GM18499 (cell line): ENCODE measurements at regions not wholly inside any gene's neighbourhood (a gene's known extent, or its start where the extent isn't known, plus 50 kb on each side); places are given as distances from the start of the nearest gene placed in this dataset.

Source experiments
- ATAC-seq: cut with Tn5 transposase; IDR thresholded peaks from one replicate; pipeline ENCODE4 v1.9.1; 2021; ENCODE audit warnings: moderate number of reproducible peaks; ENCODE audit not compliant: insufficient read depth, unreplicated experiment

DNA sequence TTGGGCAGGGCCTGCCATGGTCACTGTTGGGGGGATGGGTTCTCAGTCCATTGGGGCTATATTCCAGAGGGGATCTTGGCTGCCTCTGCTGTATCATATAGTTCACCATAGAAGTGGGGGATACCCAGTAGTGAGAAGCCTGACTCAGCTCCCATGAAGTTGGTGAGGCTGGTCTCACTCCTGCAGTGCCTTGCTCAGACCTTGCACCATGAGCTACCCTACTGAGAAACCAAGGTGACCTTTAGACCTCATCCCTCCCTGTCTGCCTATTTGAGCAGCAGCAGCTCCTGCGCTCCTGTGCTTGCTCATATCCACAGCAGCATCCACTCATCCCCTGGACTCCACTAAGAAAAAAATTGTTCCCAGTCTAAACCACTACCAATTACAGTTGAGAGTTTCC is 56.0 kb upstream of the HEY2 start:
- ATAC-seq, result no peak

DNA sequence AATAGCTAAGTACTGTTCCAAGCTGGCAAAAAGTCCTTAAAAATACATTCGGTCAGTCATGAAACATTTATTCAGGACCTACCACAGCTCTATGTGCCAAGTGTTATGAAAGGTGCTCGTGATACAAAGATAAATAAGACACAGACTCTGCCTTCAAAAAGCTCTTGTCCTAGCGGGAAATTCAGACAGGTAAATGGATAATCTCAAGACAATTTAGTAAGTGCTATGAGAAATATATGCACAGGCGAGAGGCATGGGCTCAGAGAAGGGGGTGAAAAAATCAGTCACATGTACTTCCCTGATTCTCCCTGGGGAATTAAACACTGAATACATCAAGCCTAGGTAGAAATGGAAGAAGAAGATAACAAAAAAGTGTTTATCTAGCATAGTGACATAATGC is 49.8 kb upstream of the HEY2 start:
- no peak for ATAC-seq
